H1 (cell line): ENCODE measurements at regions not wholly inside any gene's neighbourhood (a gene's known extent, or its start where the extent isn't known, plus 50 kb on each side); places are given as distances from the start of the nearest gene placed in this dataset.

Experiments used
- RFX5 ChIP-seq: IDR thresholded peaks from 2 replicates; pipeline ENCODE4 v1.6.1; 2011; ENCODE audit warnings: low read depth, low read length, improper control_type of control experiment, borderline replicate concordance
- TF ChIP-seq, protein P1 (sequence below): fragments of 300-600 bp; sonication (generic); IDR thresholded peaks from 2 replicates; pipeline ENCODE4 v1.7.1; 2012; ENCODE audit warnings: low read length, moderate library complexity, mild to moderate bottlenecking, inconsistent platforms; ENCODE audit not compliant: insufficient replicate concordance

DNA sequence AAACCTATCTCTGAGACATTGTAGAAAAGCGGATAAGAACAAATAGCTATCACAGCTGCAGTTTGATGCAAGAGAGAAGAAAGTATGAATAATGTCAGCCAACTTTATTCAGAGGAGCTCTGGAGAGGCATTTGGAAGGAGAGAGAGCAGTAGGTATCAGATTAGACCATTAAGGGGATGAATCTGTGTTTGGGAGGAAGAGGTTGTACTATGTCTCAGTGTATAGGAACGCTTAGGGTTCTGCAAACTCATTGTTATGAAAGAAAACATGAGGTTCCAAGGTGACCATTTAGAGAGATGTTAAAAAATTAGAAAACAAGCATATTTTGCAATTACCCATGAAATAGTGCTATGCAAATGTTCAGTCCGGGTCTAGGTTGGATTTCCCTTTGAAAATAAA, 207.5 kb upstream of the GNAI1 start (continued):
- TF ChIP-seq RFX5: no peak
- TF ChIP-seq, protein P1, sequence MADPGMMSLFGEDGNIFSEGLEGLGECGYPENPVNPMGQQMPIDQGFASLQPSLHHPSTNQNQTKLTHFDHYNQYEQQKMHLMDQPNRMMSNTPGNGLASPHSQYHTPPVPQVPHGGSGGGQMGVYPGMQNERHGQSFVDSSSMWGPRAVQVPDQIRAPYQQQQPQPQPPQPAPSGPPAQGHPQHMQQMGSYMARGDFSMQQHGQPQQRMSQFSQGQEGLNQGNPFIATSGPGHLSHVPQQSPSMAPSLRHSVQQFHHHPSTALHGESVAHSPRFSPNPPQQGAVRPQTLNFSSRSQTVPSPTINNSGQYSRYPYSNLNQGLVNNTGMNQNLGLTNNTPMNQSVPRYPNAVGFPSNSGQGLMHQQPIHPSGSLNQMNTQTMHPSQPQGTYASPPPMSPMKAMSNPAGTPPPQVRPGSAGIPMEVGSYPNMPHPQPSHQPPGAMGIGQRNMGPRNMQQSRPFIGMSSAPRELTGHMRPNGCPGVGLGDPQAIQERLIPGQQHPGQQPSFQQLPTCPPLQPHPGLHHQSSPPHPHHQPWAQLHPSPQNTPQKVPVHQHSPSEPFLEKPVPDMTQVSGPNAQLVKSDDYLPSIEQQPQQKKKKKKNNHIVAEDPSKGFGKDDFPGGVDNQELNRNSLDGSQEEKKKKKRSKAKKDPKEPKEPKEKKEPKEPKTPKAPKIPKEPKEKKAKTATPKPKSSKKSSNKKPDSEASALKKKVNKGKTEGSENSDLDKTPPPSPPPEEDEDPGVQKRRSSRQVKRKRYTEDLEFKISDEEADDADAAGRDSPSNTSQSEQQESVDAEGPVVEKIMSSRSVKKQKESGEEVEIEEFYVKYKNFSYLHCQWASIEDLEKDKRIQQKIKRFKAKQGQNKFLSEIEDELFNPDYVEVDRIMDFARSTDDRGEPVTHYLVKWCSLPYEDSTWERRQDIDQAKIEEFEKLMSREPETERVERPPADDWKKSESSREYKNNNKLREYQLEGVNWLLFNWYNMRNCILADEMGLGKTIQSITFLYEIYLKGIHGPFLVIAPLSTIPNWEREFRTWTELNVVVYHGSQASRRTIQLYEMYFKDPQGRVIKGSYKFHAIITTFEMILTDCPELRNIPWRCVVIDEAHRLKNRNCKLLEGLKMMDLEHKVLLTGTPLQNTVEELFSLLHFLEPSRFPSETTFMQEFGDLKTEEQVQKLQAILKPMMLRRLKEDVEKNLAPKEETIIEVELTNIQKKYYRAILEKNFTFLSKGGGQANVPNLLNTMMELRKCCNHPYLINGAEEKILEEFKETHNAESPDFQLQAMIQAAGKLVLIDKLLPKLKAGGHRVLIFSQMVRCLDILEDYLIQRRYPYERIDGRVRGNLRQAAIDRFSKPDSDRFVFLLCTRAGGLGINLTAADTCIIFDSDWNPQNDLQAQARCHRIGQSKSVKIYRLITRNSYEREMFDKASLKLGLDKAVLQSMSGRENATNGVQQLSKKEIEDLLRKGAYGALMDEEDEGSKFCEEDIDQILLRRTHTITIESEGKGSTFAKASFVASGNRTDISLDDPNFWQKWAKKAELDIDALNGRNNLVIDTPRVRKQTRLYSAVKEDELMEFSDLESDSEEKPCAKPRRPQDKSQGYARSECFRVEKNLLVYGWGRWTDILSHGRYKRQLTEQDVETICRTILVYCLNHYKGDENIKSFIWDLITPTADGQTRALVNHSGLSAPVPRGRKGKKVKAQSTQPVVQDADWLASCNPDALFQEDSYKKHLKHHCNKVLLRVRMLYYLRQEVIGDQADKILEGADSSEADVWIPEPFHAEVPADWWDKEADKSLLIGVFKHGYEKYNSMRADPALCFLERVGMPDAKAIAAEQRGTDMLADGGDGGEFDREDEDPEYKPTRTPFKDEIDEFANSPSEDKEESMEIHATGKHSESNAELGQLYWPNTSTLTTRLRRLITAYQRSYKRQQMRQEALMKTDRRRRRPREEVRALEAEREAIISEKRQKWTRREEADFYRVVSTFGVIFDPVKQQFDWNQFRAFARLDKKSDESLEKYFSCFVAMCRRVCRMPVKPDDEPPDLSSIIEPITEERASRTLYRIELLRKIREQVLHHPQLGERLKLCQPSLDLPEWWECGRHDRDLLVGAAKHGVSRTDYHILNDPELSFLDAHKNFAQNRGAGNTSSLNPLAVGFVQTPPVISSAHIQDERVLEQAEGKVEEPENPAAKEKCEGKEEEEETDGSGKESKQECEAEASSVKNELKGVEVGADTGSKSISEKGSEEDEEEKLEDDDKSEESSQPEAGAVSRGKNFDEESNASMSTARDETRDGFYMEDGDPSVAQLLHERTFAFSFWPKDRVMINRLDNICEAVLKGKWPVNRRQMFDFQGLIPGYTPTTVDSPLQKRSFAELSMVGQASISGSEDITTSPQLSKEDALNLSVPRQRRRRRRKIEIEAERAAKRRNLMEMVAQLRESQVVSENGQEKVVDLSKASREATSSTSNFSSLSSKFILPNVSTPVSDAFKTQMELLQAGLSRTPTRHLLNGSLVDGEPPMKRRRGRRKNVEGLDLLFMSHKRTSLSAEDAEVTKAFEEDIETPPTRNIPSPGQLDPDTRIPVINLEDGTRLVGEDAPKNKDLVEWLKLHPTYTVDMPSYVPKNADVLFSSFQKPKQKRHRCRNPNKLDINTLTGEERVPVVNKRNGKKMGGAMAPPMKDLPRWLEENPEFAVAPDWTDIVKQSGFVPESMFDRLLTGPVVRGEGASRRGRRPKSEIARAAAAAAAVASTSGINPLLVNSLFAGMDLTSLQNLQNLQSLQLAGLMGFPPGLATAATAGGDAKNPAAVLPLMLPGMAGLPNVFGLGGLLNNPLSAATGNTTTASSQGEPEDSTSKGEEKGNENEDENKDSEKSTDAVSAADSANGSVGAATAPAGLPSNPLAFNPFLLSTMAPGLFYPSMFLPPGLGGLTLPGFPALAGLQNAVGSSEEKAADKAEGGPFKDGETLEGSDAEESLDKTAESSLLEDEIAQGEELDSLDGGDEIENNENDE: no peak
